Spleen (tissue), 11 donors: ENCODE measurements at regions not wholly inside any gene's neighbourhood (a gene's known extent, or its start where the extent isn't known, plus 50 kb on each side); places are given as distances from the start of the nearest gene placed in this dataset.

ENCODE experiments used
- DNase-seq: peaks from one replicate; pipeline ENCODE4 v3.0.0-alpha.2; 2020
- H3K27ac ChIP-seq, 8 donors: fragments of 200-600 bp; sonication (generic) in 7 of 8; 1 replicate in 4 of 8; 2 replicates in 4 of 8; pipeline versions ENCODE4 v1.5.0 to v1.8.0; 2016 to 2021; ENCODE audit warnings: inconsistent platforms in 4 of 8, mild to moderate bottlenecking in 4 of 8, moderate library complexity in 1 of 8
- H3K27me3 ChIP-seq, 7 donors: fragments of 200-600 bp; sonication (generic) in 6 of 7; replicated peaks in 1 of 7; 1 replicate in 4 of 7; 2 replicates in 3 of 7; pipeline versions ENCODE4 v1.5.0 to v1.8.0; 2016 to 2021; ENCODE audit warnings: inconsistent platforms in 3 of 7, mild to moderate bottlenecking in 1 of 7
- H3K36me3 ChIP-seq, 6 donors: fragments of 200-600 bp; sonication (generic) in 5 of 6; 1 replicate in 4 of 6; 2 replicates in 2 of 6; pipeline versions ENCODE4 v1.5.0 to v1.8.0; 2016 to 2021; ENCODE audit warnings: inconsistent platforms in 2 of 6
- H3K4me1 ChIP-seq, 6 donors: fragments of 200-600 bp; sonication (generic) in 5 of 6; 1 replicate in 3 of 6; 2 replicates in 3 of 6; pipeline versions ENCODE4 v1.5.0 to v1.8.0; 2016 to 2021; ENCODE audit warnings: inconsistent platforms in 3 of 6
- H3K4me3 ChIP-seq, 8 donors: fragments of 200-600 bp; sonication (generic) in 7 of 8; 1 replicate in 4 of 8; 2 replicates in 4 of 8; pipeline versions ENCODE4 v1.5.0 to v1.8.0; 2016 to 2021; ENCODE audit warnings: inconsistent platforms in 4 of 8, mild to moderate bottlenecking in 4 of 8, moderate library complexity in 2 of 8
- H3K9me3 ChIP-seq, 8 donors: fragments of 200-600 bp; sonication (generic) in 7 of 8; 1 replicate in 4 of 8; 2 replicates in 4 of 8; pipeline versions ENCODE4 v1.5.0 to v1.8.0; 2016 to 2021; ENCODE audit warnings: inconsistent platforms in 4 of 8
- POLR2A ChIP-seq, 3 donors: fragments of 450-650 bp; IDR thresholded peaks; one replicate each; pipeline ENCODE4 v1.5.1; 2017; ENCODE audit warnings: antibody characterized with exemption in 3 of 3, mild to moderate bottlenecking in 1 of 3
- POLR2AphosphoS5 ChIP-seq, 3 donors: sonication (generic); formaldehyde crosslinking; IDR thresholded peaks; one replicate each; pipeline ENCODE4 v1.5.1; 2017; ENCODE audit warnings: antibody characterized with exemption in 3 of 3
- WGBS, 5 donors: extraction: QIAGEN DNeasy Blood & Tissue Kit in 3 of 5; methylation state at CpG; one replicate each; pipeline versions ENCODE4 v1.1.5 to v1.1.7; 2013 to 2018; 5-methylcytosine and 5-hydroxymethylcytosine counted together
- intact Hi-C: fragments of 100-400 bp; cut with DNase I; formaldehyde crosslinking; loops from one replicate; pipeline ENCODE4 v1.15.0; 2023; ENCODE audit warnings: low total_unique reads
- TF ChIP-seq, protein P1 (sequence below), 11 experiments: fragments of 200-600 bp in 7 of 11; fragments of 450-650 bp in 4 of 11; sonication (generic) in 4 of 11; IDR thresholded peaks in 8 of 11; conservative IDR thresholded peaks in 3 of 11; 1 replicate in 7 of 11; 2 replicates in 4 of 11; pipeline versions ENCODE4 v1.4.0 to v1.8.0; 2016 to 2021; ENCODE audit warnings: antibody characterized with exemption in 11 of 11, inconsistent platforms in 4 of 11, mild to moderate bottlenecking in 1 of 11
- donor health status: healthy with polysubstance abuse.
- donor health status: DM: no; HTN: no; CAD: no; lungs with moderate emphysema.
- donor health status: DM: no; HTN: no; CAD: no.
- donor health status: Bipolar disorder and iron deficiency.
- donor health status: healthy.
- donor health status: DM: no; HTN: no; CAD: no.
- donor health status: DM: yes; HTN: yes; CAD: no.

DNA sequence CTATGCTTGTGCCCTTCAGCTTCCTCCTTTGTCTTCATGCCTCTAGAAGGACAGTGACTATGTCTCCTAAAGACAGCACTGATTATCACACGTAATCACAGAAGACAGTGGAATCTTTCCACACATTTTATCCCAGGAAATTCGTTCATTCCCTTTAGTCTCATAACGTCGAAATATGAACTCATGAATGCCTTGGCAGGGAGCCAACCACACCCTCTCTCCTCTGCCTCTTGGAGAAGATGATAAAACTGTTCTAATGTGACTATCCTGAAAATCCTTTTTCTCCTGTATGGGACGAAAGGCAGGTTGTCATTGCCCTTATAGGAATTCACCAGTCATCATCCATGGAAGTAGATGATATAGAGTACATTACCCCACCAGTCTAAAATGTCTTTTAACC lies 726.6 kb upstream of the FANCL start:
- Histone ChIP-seq H3K36me3 (no peaks in the 10 kb centered on the region), H3K27ac (no peak overlapping the region), H3K4me3 (no peak overlapping the region), H3K4me1 (no peaks in the 10 kb centered on the region), H3K9me3 (no peaks in the 10 kb centered on the region), H3K27me3 (no peaks in the 10 kb centered on the region)
- intact Hi-C loops: no loop called here
- 62 to 78% (median 72%) methylated on average over 5 of the region's 5 CpGs for WGBS, 5 donors
- no peak for TF ChIP-seq POLR2A (IDR thresholded peaks at IDR 0.05)
- no peak for TF ChIP-seq POLR2AphosphoS5 (IDR thresholded peaks at IDR 0.05)
- TF ChIP-seq, protein P1, sequence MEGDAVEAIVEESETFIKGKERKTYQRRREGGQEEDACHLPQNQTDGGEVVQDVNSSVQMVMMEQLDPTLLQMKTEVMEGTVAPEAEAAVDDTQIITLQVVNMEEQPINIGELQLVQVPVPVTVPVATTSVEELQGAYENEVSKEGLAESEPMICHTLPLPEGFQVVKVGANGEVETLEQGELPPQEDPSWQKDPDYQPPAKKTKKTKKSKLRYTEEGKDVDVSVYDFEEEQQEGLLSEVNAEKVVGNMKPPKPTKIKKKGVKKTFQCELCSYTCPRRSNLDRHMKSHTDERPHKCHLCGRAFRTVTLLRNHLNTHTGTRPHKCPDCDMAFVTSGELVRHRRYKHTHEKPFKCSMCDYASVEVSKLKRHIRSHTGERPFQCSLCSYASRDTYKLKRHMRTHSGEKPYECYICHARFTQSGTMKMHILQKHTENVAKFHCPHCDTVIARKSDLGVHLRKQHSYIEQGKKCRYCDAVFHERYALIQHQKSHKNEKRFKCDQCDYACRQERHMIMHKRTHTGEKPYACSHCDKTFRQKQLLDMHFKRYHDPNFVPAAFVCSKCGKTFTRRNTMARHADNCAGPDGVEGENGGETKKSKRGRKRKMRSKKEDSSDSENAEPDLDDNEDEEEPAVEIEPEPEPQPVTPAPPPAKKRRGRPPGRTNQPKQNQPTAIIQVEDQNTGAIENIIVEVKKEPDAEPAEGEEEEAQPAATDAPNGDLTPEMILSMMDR (IDR thresholded peaks at IDR 0.05 in 8 of 11, conservative IDR thresholded peaks at IDR 0.05 in 3 of 11): no peak
- no peak for DNase-seq

DNA sequence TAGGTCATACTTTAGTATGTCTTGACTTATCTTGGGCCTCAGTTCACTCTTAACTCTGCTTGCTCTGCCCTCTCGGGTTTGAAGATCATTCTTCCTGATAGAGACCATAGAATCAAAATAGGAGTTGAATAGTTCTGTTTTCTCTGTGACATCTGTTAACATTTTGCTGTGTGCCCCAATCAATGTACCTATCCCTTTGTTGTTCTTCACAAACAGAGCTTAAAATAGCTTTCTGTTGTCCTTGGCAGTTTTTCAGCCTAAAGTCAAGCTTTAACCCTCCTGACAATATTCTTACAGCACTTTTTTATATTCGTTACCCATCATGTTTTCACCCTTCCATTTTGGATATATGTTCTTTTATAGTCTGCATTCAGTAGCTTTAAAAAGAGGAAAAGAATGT lies 724.5 kb upstream of the FANCL start:
- H3K36me3 ChIP-seq: no peaks in the 10 kb centered on the region
- no peaks in the 10 kb centered on the region for H3K27me3 ChIP-seq
- H3K9me3 ChIP-seq: no peaks in the 10 kb centered on the region
- WGBS, 5 donors: 66 to 82% (median 79%) methylated on average over 2 of the region's 2 CpGs
- no peaks in the 10 kb centered on the region for H3K4me1 ChIP-seq
- no peak overlapping the region for H3K27ac ChIP-seq
- no peak for DNase-seq
- intact Hi-C loops: no loop called here
- no peak overlapping the region for H3K4me3 ChIP-seq
- no peak for TF ChIP-seq POLR2A (IDR thresholded peaks at IDR 0.05)
- TF ChIP-seq POLR2AphosphoS5 (IDR thresholded peaks at IDR 0.05): no peak
- TF ChIP-seq, protein P1 (IDR thresholded peaks at IDR 0.05 in 8 of 11, conservative IDR thresholded peaks at IDR 0.05 in 3 of 11): no peak

DNA sequence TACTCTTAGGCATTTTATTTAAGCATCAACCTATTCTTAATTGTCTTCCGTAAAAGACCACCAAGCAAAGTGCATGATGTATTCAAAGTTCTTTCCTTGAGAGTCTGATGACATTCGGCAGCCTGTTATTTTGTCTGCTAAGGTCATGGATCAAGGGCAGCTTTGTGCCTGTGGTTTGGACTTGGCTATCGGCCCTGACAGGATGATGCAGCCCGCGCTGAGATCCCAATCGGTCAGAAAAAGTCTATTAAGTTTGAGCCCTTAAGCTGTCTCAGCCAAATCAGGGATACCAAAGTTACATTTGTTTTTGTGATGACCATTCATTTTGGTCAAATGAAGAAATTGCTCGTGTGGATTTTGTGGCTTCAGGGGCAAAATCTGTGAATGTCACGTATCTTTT lies 718.9 kb upstream of the FANCL start:
- H3K36me3 ChIP-seq: no peaks in the 10 kb centered on the region
- no peak for DNase-seq
- WGBS, 5 donors: 66 to 83% (median 78%) methylated on average over 8 of the region's 8 CpGs
- H3K27me3 ChIP-seq: no peaks in the 10 kb centered on the region
- H3K9me3 ChIP-seq: no peaks in the 10 kb centered on the region
- H3K4me3 ChIP-seq: no peak overlapping the region
- intact Hi-C loops: no loop called here
- no peak overlapping the region for H3K27ac ChIP-seq
- TF ChIP-seq POLR2A (IDR thresholded peaks at IDR 0.05): no peak
- no peak for TF ChIP-seq POLR2AphosphoS5 (IDR thresholded peaks at IDR 0.05)
- TF ChIP-seq, protein P1 (IDR thresholded peaks at IDR 0.05 in 8 of 11, conservative IDR thresholded peaks at IDR 0.05 in 3 of 11): no peak
- H3K4me1 ChIP-seq: no peaks in the 10 kb centered on the region

DNA sequence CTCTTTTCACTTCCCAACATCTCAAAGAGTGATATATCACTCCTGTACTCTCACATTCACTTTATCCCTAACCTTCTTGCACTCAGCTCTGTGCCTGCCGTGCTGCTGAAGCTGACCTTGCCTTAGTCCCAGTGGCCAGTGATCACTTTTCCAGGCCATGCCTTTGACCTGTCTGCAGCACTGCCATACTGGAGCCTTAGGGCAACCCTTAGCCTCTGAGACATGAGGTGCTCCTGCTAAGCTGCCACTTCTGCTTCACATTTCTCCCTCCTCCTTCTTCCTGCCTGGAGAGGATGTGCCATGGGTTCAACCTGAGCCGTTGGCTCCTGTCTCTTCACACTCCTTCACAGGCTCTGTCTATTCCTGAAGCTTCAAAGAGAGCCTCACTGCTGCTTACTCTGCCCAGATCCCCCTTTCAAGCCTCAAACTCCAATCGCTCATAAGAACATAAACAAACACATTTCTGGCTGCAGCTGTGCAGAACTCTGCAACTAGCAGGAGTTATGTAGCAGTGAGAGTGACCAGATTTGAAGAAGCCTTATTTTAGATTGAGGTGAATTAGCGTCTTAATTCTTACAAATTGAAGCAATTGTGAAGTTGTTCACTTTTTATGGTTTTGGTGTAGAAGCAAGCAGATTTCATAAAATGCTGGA lies 716.2 kb upstream of the FANCL start:
- Histone ChIP-seq H3K27me3 (no peaks in the 10 kb centered on the region), H3K36me3 (no peaks in the 10 kb centered on the region), H3K4me3 (no peak overlapping the region), H3K4me1 (no peaks in the 10 kb centered on the region), H3K9me3 (no peaks in the 10 kb centered on the region), H3K27ac (no peak overlapping the region)
- no peak for DNase-seq
- 55 to 73% (median 62%) methylated on average over 4 of the region's 4 CpGs for WGBS, 5 donors
- intact Hi-C loops: no loop called here
- TF ChIP-seq POLR2AphosphoS5 (IDR thresholded peaks at IDR 0.05): no peak
